Right lobe of liver (tissue), 4 donors: ENCODE measurements at regions not wholly inside any gene's neighbourhood (a gene's known extent, or its start where the extent isn't known, plus 50 kb on each side); places are given as distances from the start of the nearest gene placed in this dataset.

ENCODE experiments used
- POLR2A ChIP-seq: fragments of 450-650 bp; IDR thresholded peaks from one replicate; pipeline ENCODE4 v1.6.1; 2017; ENCODE audit warnings: antibody characterized with exemption, mild to moderate bottlenecking
- TF ChIP-seq, protein P1 (sequence below), 4 donors: fragments of 200-600 bp in 3 of 4; fragments of 450-650 bp in 1 of 4; IDR thresholded peaks; one replicate each; pipeline versions ENCODE4 v1.5.1 to v1.8.0; 2016 to 2022; ENCODE audit warnings: antibody characterized with exemption in 4 of 4, mild to moderate bottlenecking in 2 of 4
- donor health status: DM: no; HTN: no; CAD: no.
- donor health status: DM: no; HTN: no; CAD: no.
- donor health status: DM: no; HTN: yes; CAD: no.

- TF ChIP-seq, protein P1, sequence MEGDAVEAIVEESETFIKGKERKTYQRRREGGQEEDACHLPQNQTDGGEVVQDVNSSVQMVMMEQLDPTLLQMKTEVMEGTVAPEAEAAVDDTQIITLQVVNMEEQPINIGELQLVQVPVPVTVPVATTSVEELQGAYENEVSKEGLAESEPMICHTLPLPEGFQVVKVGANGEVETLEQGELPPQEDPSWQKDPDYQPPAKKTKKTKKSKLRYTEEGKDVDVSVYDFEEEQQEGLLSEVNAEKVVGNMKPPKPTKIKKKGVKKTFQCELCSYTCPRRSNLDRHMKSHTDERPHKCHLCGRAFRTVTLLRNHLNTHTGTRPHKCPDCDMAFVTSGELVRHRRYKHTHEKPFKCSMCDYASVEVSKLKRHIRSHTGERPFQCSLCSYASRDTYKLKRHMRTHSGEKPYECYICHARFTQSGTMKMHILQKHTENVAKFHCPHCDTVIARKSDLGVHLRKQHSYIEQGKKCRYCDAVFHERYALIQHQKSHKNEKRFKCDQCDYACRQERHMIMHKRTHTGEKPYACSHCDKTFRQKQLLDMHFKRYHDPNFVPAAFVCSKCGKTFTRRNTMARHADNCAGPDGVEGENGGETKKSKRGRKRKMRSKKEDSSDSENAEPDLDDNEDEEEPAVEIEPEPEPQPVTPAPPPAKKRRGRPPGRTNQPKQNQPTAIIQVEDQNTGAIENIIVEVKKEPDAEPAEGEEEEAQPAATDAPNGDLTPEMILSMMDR (IDR thresholded peaks at IDR 0.05), result no peak
- no peak for TF ChIP-seq POLR2A
These were observed 502.7 kb downstream of the BCL11B start for GRCh38 chr14:98769326-98769725.
